GM03348 (cell line): ENCODE measurements at regions not wholly inside any gene's neighbourhood (a gene's known extent, or its start where the extent isn't known, plus 50 kb on each side); places are given as distances from the start of the nearest gene placed in this dataset.

Experiments
- DNase-seq: peaks from one replicate; pipeline ENCODE4 v3.0.0; 2012; ENCODE audit warnings: low spot score

- no peak for DNase-seq
Measured at GRCh38 chrX:88526385-88526784, 220.6 kb upstream of the CPXCR1 start.

DNA sequence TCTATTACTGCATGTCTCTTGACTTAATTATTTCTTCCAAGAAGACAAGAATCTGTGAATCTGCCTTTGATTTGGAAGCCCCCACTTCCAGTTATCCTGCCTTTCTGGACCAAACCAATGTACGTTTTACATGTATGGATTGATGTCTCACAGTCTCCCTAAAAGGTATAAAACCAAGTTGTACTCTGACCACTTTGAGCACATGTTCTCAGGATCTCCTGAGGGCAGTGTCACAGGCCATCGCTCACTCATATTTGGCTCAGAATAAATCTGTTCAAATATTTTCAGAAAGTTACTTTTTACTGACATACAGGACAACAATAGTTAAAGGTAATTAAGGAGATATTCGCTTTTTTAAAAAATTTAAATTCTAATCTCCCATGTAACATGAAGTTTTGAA is 188.6 kb upstream of the CPXCR1 start:
- DNase-seq: no peak

- DNase-seq: no peak
Measured at GRCh38 chrX:88560673-88561330, 186.2 kb upstream of the CPXCR1 start.

DNA sequence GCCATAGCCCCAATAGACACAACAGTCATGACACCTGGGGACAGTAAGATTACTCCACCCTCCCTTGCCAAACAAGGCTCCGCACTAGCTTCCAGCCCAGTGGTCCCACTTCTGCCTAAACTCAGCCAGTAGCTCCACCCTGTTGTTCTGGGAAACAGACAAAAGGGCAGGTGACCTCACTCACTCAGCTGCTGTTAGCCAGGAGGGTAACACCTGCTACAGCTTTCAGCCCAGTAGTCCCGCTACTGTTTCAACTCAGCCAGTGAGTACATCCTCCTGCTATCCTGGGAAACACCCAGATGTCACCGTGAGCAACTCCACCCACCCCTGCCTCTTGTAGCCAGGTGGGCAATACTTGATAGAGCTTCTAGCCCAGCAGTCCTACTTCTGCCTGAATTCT is 162.7 kb upstream of the CPXCR1 start:
- DNase-seq: no peak

- no peak for DNase-seq
Measured at GRCh38 chrX:88586317-88586716, 160.7 kb upstream of the CPXCR1 start.

GRCh38 chrX:88603237-88603636 is 143.8 kb upstream of the CPXCR1 start:
- no peak for DNase-seq

GRCh38 chrX:88604433-88605221 is 142.4 kb upstream of the CPXCR1 start:
- DNase-seq: no peak

DNA sequence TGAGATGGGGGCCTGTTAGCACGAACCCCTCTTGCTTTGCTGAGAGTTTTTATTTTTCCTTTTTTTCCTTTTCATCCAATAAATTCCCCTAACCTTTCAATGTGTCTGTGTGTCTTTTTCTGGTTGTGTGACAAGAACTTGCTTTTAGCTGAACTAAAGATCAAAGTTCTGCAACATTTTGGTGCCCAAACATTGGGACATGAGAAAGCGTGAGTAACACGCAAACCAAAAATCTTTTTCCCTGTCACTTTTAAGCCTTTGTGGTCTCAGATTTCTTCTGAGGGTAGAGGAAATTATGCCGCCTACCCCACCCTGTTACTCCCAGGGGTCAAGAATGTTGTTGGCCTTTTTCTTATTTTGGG is 141.8 kb upstream of the CPXCR1 start:
- DNase-seq: no peak

DNA sequence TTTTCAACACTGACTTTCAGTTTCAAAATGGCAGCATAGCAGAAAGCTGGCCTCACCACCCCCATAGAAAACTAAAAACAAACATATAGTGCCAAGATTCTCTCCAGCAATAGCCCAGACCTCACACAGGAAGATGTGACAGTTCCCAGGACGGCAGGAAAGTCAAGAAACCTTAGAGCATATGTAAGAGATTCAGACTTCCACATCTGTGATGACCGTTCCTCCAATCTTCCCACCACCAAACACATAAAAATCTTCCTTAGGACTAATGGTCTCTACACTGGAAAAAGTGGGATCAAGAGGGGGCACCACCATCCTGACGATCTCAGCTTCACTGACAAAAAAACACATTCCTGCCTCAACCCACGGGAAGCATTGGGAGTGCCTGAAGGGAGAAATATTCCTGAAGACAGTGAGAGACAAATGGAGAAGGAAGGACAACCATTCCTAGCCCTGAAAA is 134.1 kb upstream of the CPXCR1 start:
- no peak for DNase-seq

DNA sequence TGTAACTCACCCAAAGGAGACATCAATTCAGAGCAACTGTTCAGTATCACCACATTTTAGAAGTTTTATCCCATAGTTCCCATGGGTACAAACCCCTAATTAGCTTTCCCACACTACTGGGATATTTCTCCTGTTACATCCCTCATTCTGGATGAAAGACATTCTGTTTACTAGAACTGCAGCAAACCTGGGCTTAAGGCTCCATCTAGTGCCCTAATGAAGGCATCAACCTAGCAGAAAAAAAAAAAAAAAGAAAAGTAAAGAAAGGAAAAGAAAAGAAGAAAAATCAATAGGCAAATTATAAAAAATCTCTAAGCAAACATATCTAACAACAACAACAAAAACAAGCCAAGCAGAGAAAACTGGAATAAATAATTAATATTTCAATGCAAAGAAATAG is 133.7 kb upstream of the CPXCR1 start:
- DNase-seq: peak; percentile 1

DNA sequence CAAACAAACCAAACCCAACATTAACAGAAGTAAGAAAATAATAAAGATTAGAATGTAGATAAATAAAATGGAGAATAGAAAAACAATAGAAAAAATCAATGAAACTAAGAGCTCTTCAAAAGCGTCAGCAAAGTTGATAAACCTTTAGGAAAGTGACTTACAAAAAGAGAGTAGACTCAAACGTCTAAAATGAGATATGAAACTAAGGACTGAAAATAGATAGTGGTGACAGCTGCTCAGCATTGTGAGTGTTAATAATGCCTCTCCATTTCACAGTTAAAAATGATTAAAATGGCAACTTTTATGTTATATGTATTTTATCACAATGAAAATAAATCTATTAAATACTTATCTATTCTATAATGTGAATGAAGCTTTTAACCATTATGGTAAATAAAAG is 125.7 kb upstream of the CPXCR1 start:
- DNase-seq: no peak

- DNase-seq: no peak
Measured at GRCh38 chrX:88655460-88655859, 91.6 kb upstream of the CPXCR1 start.

DNA sequence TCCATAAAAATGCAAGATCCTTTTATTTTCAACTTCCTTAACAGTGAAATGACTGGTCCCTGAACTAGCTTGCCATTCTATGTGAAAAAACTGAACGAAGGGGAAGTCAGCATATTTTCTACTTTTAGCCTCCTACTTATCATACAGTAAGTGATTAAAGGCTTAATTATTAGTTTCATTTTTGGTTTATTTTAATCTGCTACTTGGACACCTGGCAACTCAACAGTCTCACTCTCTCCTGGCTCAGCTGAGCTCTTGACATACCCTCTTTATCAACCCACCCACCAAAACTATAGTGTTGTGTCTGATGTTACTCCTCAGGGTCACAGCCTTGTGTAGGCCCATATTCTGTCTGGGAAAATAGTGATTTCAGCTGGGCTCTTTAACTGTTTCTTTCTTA is 86.2 kb upstream of the CPXCR1 start:
- DNase-seq: no peak

- DNase-seq: no peak
Measured at GRCh38 chrX:88672261-88672660, 74.8 kb upstream of the CPXCR1 start.
